Naive thymus-derived CD8-positive, alpha-beta T cell (primary cell): ENCODE measurements at regions not wholly inside any gene's neighbourhood (a gene's known extent, or its start where the extent isn't known, plus 50 kb on each side); places are given as distances from the start of the nearest gene placed in this dataset.
A peak's percentile ranks its signal among the peaks of the same experiment; 100 is the strongest.

ENCODE experiments used
- ATAC-seq, 2 donors: fragments of 150-1000 bp; cut with Tn5 transposase in 1 of 2; sonication (Bioruptor Pico), chemical (Tn5 transposase) in 1 of 2; 1 replicate in 1 of 2; 2 replicates in 1 of 2; pipeline ENCODE4 v1.10.0; 2021; ENCODE audit warnings: mild to moderate bottlenecking in 2 of 2, moderate library complexity in 2 of 2
- POLR2A ChIA-PET: fragments of 350-600 bp; sonication (Branson Sonifier 250); formaldehyde crosslinking; loops from one replicate; lab custom pipeline; 2021; ENCODE audit warnings: antibody characterized with exemption; lab: Charles Lee
- DNase-seq, 10 donors: peaks; one replicate each; pipeline versions ENCODE4 v3.0.0 to v3.0.0-alpha.2; 2020 to 2022
- H3K27ac Mint-ChIP-seq, 10 donors: one replicate each; pipeline ENCODE4 v1.8.0; 2020 to 2022; ENCODE audit warnings: mild to moderate bottlenecking in 10 of 10, mixed read lengths in 10 of 10, moderate library complexity in 4 of 10, inconsistent platforms in 1 of 10
- H3K27me3 Mint-ChIP-seq, 5 donors: one replicate each; pipeline ENCODE4 v1.8.0; 2021 to 2022; ENCODE audit warnings: mixed read lengths in 5 of 5
- H3K36me3 Mint-ChIP-seq, 3 donors: one replicate each; pipeline ENCODE4 v1.8.0; 2020 to 2022; ENCODE audit warnings: mixed read lengths in 3 of 3, mild to moderate bottlenecking in 2 of 3, inconsistent platforms in 1 of 3
- H3K4me1 Mint-ChIP-seq, 4 donors: one replicate each; pipeline ENCODE4 v1.8.0; 2021 to 2022; ENCODE audit warnings: mixed read lengths in 4 of 4
- H3K4me3 Mint-ChIP-seq, 10 donors: one replicate each; pipeline ENCODE4 v1.8.0; 2020 to 2022; ENCODE audit warnings: mild to moderate bottlenecking in 10 of 10, mixed read lengths in 10 of 10, moderate library complexity in 6 of 10, inconsistent platforms in 1 of 10
- H3K9me3 Mint-ChIP-seq, 9 donors: one replicate each; pipeline ENCODE4 v1.8.0; 2020 to 2022; ENCODE audit warnings: mixed read lengths in 9 of 9, mild to moderate bottlenecking in 3 of 9, inconsistent platforms in 1 of 9, moderate library complexity in 1 of 9

GRCh38 chr1:214146523-214146922 is 134.4 kb upstream of the SMYD2 start:
- no peaks in the 10 kb centered on the region for H3K4me1 Mint-ChIP-seq
- H3K27me3 Mint-ChIP-seq, result peaks cover 6 to 16% (median 10%) of the 10 kb centered on the region in 5 donors
- no peak overlapping the region for H3K4me3 Mint-ChIP-seq
- ATAC-seq (no peak), DNase-seq (no peak)
- POLR2A ChIA-PET, result interaction anchor here (0.6 kb wide), 1 partner anchor 232 kb away, joined by 4 read pairs; no protein-coding TSS in a partner anchor
- no peak overlapping the region for H3K27ac Mint-ChIP-seq
- H3K36me3 Mint-ChIP-seq, result no peaks in the 10 kb centered on the region
- no peaks in the 10 kb centered on the region for H3K9me3 Mint-ChIP-seq

GRCh38 chr1:214154596-214155292 is 126.2 kb upstream of the SMYD2 start:
- Mint-ChIP-seq H3K27ac (no peak overlapping the region), H3K4me3 (no peak overlapping the region), H3K4me1 (no peaks in the 10 kb centered on the region), H3K27me3 (peaks cover 12 to 53% (median 27%) of the 10 kb centered on the region in 5 donors), H3K36me3 (no peaks in the 10 kb centered on the region), H3K9me3 (peaks cover 0 to 3% (median 0%) of the 10 kb centered on the region in 9 donors)
- ATAC-seq (no peak), DNase-seq (no peak)
- POLR2A ChIA-PET, result no interaction called here

GRCh38 chr1:214155987-214156625 is 124.9 kb upstream of the SMYD2 start:
- H3K36me3 Mint-ChIP-seq, result no peaks in the 10 kb centered on the region
- ATAC-seq, result no peak
- no peak for DNase-seq
- no peaks in the 10 kb centered on the region for H3K4me1 Mint-ChIP-seq
- peaks cover 0 to 4% (median 0%) of the 10 kb centered on the region in 9 donors for H3K9me3 Mint-ChIP-seq
- no peak overlapping the region for H3K4me3 Mint-ChIP-seq
- POLR2A ChIA-PET, result no interaction called here
- H3K27me3 Mint-ChIP-seq, result peaks cover 12 to 53% (median 25%) of the 10 kb centered on the region in 5 donors
- no peak overlapping the region for H3K27ac Mint-ChIP-seq

GRCh38 chr1:214164173-214164572 is 116.8 kb upstream of the SMYD2 start:
- ATAC-seq (no peak), DNase-seq (no peak)
- Mint-ChIP-seq H3K27ac (no peak overlapping the region), H3K27me3 (peaks cover 8 to 31% (median 11%) of the 10 kb centered on the region in 5 donors), H3K36me3 (no peaks in the 10 kb centered on the region), H3K4me1 (no peaks in the 10 kb centered on the region), H3K9me3 (peaks cover 0 to 4% (median 0%) of the 10 kb centered on the region in 9 donors), H3K4me3 (no peak overlapping the region)
- POLR2A ChIA-PET, result no interaction called here

GRCh38 chr1:214165850-214166374 is 115.0 kb upstream of the SMYD2 start:
- Mint-ChIP-seq H3K9me3 (peaks cover 0 to 2% (median 0%) of the 10 kb centered on the region in 9 donors), H3K36me3 (no peaks in the 10 kb centered on the region), H3K4me3 (no peak overlapping the region), H3K27ac (no peak overlapping the region), H3K27me3 (peaks cover 6 to 40% (median 15%) of the 10 kb centered on the region in 5 donors), H3K4me1 (no peaks in the 10 kb centered on the region)
- POLR2A ChIA-PET, result no interaction called here
- DNase-seq (no peak), ATAC-seq (no peak)

GRCh38 chr1:214174508-214175199 is 106.3 kb upstream of the SMYD2 start:
- Mint-ChIP-seq H3K27ac (no peak overlapping the region), H3K9me3 (peaks cover 0 to 2% (median 0%) of the 10 kb centered on the region in 9 donors), H3K4me3 (no peak overlapping the region), H3K27me3 (peaks cover 17 to 45% (median 33%) of the 10 kb centered on the region in 5 donors), H3K4me1 (no peaks in the 10 kb centered on the region), H3K36me3 (no peaks in the 10 kb centered on the region)
- no peak for ATAC-seq
- POLR2A ChIA-PET, result no interaction called here
- no peak for DNase-seq

- H3K4me1 Mint-ChIP-seq, result no peaks in the 10 kb centered on the region
- H3K4me3 Mint-ChIP-seq, result no peak overlapping the region
- peaks cover 2 to 19% (median 6%) of the 10 kb centered on the region in 9 donors for H3K9me3 Mint-ChIP-seq
- no peak overlapping the region for H3K27ac Mint-ChIP-seq
- H3K27me3 Mint-ChIP-seq, result peaks cover 24 to 73% (median 38%) of the 10 kb centered on the region in 5 donors
- POLR2A ChIA-PET, result no interaction called here
- ATAC-seq, result no peak
- no peak for DNase-seq
- H3K36me3 Mint-ChIP-seq, result peaks cover 0 to 12% (median 1%) of the 10 kb centered on the region in 3 donors
Measured at GRCh38 chr1:214178102-214178501, 102.9 kb upstream of the SMYD2 start.

GRCh38 chr1:214184992-214185391 is 96.0 kb upstream of the SMYD2 start:
- H3K27ac Mint-ChIP-seq, result no peak overlapping the region
- peaks cover 23 to 93% (median 49%) of the 10 kb centered on the region in 5 donors for H3K27me3 Mint-ChIP-seq
- H3K36me3 Mint-ChIP-seq, result peaks cover 0 to 15% (median 1%) of the 10 kb centered on the region in 3 donors
- ATAC-seq, result no peak
- POLR2A ChIA-PET, result no interaction called here
- H3K4me3 Mint-ChIP-seq, result no peak overlapping the region
- peaks cover 0 to 8% (median 7%) of the 10 kb centered on the region in 4 donors for H3K4me1 Mint-ChIP-seq
- no peak for DNase-seq
- peaks cover 2 to 20% (median 7%) of the 10 kb centered on the region in 9 donors for H3K9me3 Mint-ChIP-seq

GRCh38 chr1:214186103-214186824 is 94.7 kb upstream of the SMYD2 start:
- Mint-ChIP-seq H3K4me3 (no peak overlapping the region), H3K9me3 (peaks cover 2 to 19% (median 7%) of the 10 kb centered on the region in 9 donors), H3K36me3 (peaks cover 0 to 15% (median 1%) of the 10 kb centered on the region in 3 donors), H3K27ac (no peak overlapping the region), H3K4me1 (peaks cover 0 to 8% (median 7%) of the 10 kb centered on the region in 4 donors), H3K27me3 (peaks cover 25 to 93% (median 51%) of the 10 kb centered on the region in 5 donors)
- POLR2A ChIA-PET, result no interaction called here
- no peak for DNase-seq
- ATAC-seq, result no peak

- POLR2A ChIA-PET, result no interaction called here
- ATAC-seq (no peak), DNase-seq (no peak)
- Mint-ChIP-seq H3K27ac (peak overlapping the region in 1 of 10 donors; percentile 6), H3K4me3 (peak overlapping the region in 5 of 10 donors; percentile 6 to 60 (median 18)), H3K36me3 (peaks cover 0 to 8% (median 1%) of the 10 kb centered on the region in 3 donors), H3K4me1 (peaks cover 0 to 8% (median 7%) of the 10 kb centered on the region in 4 donors), H3K9me3 (peaks cover under 1 to 9% (median 4%) of the 10 kb centered on the region in 9 donors), H3K27me3 (peaks cover 25 to 85% (median 47%) of the 10 kb centered on the region in 5 donors)
Measured at GRCh38 chr1:214187121-214187900, 93.6 kb upstream of the SMYD2 start.

- ATAC-seq (no peak), DNase-seq (no peak)
- H3K27me3 Mint-ChIP-seq, result peaks cover 23 to 79% (median 48%) of the 10 kb centered on the region in 5 donors
- H3K4me1 Mint-ChIP-seq, result peaks cover 0 to 8% (median 7%) of the 10 kb centered on the region in 4 donors
- H3K9me3 Mint-ChIP-seq, result peaks cover 0 to 6% (median 2%) of the 10 kb centered on the region in 9 donors
- H3K36me3 Mint-ChIP-seq, result peaks cover 0 to 4% (median 0%) of the 10 kb centered on the region in 3 donors
- POLR2A ChIA-PET, result no interaction called here
- no peak overlapping the region for H3K27ac Mint-ChIP-seq
- no peak overlapping the region for H3K4me3 Mint-ChIP-seq
Measured at GRCh38 chr1:214187933-214188332, 93.0 kb upstream of the SMYD2 start.
